ENCODE measurements at regions not wholly inside any gene's neighbourhood (a gene's known extent, or its start where the extent isn't known, plus 50 kb on each side); places are given as distances from the start of the nearest gene placed in this dataset.
"Not testable (repeated sequence)": the region's sequence is repeated elsewhere in the genome, so short reads cannot be mapped to it uniquely, and the experiment has no call there.

DNA sequence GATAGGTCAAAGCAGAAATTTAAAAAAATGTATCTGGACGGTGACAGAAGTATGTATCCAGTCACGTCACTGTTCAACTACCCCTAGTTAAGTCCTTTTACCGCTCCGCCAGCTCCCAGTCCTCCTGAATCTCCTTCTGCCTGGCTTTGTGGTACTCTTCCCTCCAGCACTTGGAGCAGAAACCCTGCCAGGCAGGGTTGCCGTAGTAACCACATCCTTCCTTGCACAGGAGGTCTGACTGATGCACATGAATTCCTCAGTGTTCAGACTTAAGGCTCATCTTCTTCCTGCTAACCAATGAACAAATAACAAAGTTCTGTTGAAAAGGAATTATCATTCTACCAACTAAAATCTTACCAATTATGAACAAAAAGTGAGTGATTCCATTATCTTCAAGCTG is 69.8 kb upstream of the SRRM3 start:
- TF ChIP-seq CTCF, POLR2A (IDR thresholded peaks at IDR 0.05): not testable (repeated sequence)
